HepG2 (cell line): ENCODE measurements at regions not wholly inside any gene's neighbourhood (a gene's known extent, or its start where the extent isn't known, plus 50 kb on each side); places are given as distances from the start of the nearest gene placed in this dataset.
A peak's percentile ranks its signal among the peaks of the same experiment; 100 is the strongest.

Experiments used
- ATAC-seq: fragments of 200-7000 bp; cut with Tn5 transposase; 3 replicates; pipeline ENCODE4 v1.9.1; 2020; ENCODE audit warnings: mild to moderate bottlenecking, moderate library complexity
- BruUV-seq: library from RNA; stranded (reverse); fragments of 400-500 nt; replicated peaks from 2 replicates; lab custom pipeline; 2021; lab: Mats Ljungman, UMichigan
- CTCF ChIA-PET: fragments of 300-600 bp; formaldehyde crosslinking; extraction: SDS; loops from one replicate; lab custom pipeline; 2021; ENCODE audit warnings: low total read pairs, inconsistent platforms, low intra/inter-chr PET ratio; lab: Yijun Ruan, JAX
- POLR2A ChIA-PET: fragments of 350-600 bp; sonication (Branson Sonifier 250); formaldehyde crosslinking; loops from one replicate; lab custom pipeline; 2020; ENCODE audit warnings: antibody characterized with exemption, inconsistent platforms; lab: Yijun Ruan, JAX
- DNase-seq: peaks from one replicate; pipeline ENCODE4 v3.0.0-alpha.2; 2015; ENCODE audit warnings: low spot score
- FAIRE-seq: peaks from 3 replicates; lab custom pipeline; 2011; peaks lifted over from hg19 to GRCh38; lab: Jason Lieb, UNC
- H2AFZ ChIP-seq: one replicate; pipeline ENCODE4 v1.6.1; 2011; ENCODE audit warnings: low read length, inconsistent platforms
- H3K27ac ChIP-seq: fragments of 300-600 bp; 3 replicates; pipeline ENCODE4 v1.8.0; 2011; ENCODE audit warnings: mixed run types, mild to moderate bottlenecking, mixed read lengths, low read length, inconsistent platforms; ENCODE audit not compliant: insufficient read depth; ENCODE audit errors: extremely low read length
- H3K27me3 ChIP-seq, 2 experiments: fragments of 200-600 bp in 1 of 2; 2 replicates in 1 of 2; 3 replicates in 1 of 2; pipeline versions ENCODE4 v1.6.0 to v1.8.0; 2011; ENCODE audit warnings: low read length in 2 of 2, mild to moderate bottlenecking in 2 of 2, moderate library complexity in 2 of 2, inconsistent platforms in 1 of 2; ENCODE audit not compliant: insufficient read depth in 2 of 2, control insufficient read depth in 1 of 2
- H3K36me3 ChIP-seq, 2 experiments: fragments of 200-600 bp in 1 of 2; replicated peaks in 1 of 2; 2 replicates in 1 of 2; 3 replicates in 1 of 2; pipeline versions ENCODE4 v1.5.1 to v1.8.0; 2011; ENCODE audit warnings: low read length in 2 of 2, inconsistent platforms in 1 of 2; ENCODE audit not compliant: insufficient read depth in 2 of 2, control insufficient read depth in 1 of 2
- H3K4me1 ChIP-seq: 2 replicates; pipeline ENCODE4 v1.5.1; 2012; ENCODE audit warnings: low read length, inconsistent platforms; ENCODE audit not compliant: insufficient read depth
- H3K4me2 ChIP-seq: 2 replicates; pipeline ENCODE4 v1.6.0; 2011; ENCODE audit warnings: low read depth, low read length, inconsistent platforms
- H3K4me3 ChIP-seq, 3 experiments: fragments of 200-600 bp in 1 of 3; sonication (generic), shearing (Covaris generic) in 1 of 3; replicated peaks in 1 of 3; 2 replicates each; pipeline ENCODE4 v1.5.1; 2011 to 2016; ENCODE audit warnings: low read length in 3 of 3, inconsistent platforms in 2 of 3, low read depth in 2 of 3, mild to moderate bottlenecking in 2 of 3, control low read depth in 1 of 3, mixed read lengths in 1 of 3; ENCODE audit not compliant: insufficient read depth in 1 of 3
- H3K79me2 ChIP-seq: one replicate; pipeline ENCODE4 v1.6.1; 2011; ENCODE audit warnings: low read length, inconsistent platforms; ENCODE audit not compliant: insufficient read depth
- H3K9ac ChIP-seq: 2 replicates; pipeline ENCODE4 v1.6.0; 2011; ENCODE audit warnings: mild to moderate bottlenecking, low read depth, low read length, inconsistent platforms; ENCODE audit not compliant: insufficient read depth
- H3K9me3 ChIP-seq: 2 replicates; pipeline ENCODE4 v1.5.1; 2012; ENCODE audit warnings: mild to moderate bottlenecking, low read length
- H4K20me1 ChIP-seq: 2 replicates; pipeline ENCODE4 v1.6.0; 2011; ENCODE audit warnings: inconsistent platforms, mild to moderate bottlenecking, low read length, moderate library complexity; ENCODE audit not compliant: insufficient read depth
- BRD4 ChIP-seq: sonication (generic); formaldehyde crosslinking; IDR thresholded peaks from 2 replicates; pipeline ENCODE4 v1.4.0; 2020; ENCODE audit warnings: missing genetic modification reagents
- GZF1 ChIP-seq: sonication (generic); formaldehyde crosslinking; IDR thresholded peaks from 2 replicates; pipeline ENCODE4 v1.5.1; 2020; ENCODE audit warnings: mild to moderate bottlenecking, missing genetic modification reagents
- NR3C1 ChIP-seq: sonication (generic); formaldehyde crosslinking; IDR thresholded peaks from 2 replicates; pipeline ENCODE4 v1.4.0; 2020; ENCODE audit warnings: missing genetic modification reagents
- ZNF570 ChIP-seq: sonication (generic); formaldehyde crosslinking; IDR thresholded peaks from 2 replicates; pipeline ENCODE4 v1.4.0; 2020; ENCODE audit warnings: mild to moderate bottlenecking, missing genetic modification reagents, borderline replicate concordance
- ZNF652 ChIP-seq: IDR thresholded peaks from 2 replicates; pipeline ENCODE4 v1.6.1; 2016; ENCODE audit warnings: low read depth, borderline replicate concordance
- ZNF737 ChIP-seq: sonication (generic); formaldehyde crosslinking; IDR thresholded peaks from 2 replicates; pipeline ENCODE4 v1.5.0; 2020; ENCODE audit warnings: missing genetic modification reagents, mild to moderate bottlenecking, borderline replicate concordance
- WGBS: methylation state at CpG from one replicate; pipeline ENCODE4 v1.1.6; 2017; ENCODE audit warnings: low lambda C conversion rate; 5-methylcytosine and 5-hydroxymethylcytosine counted together
- in situ Hi-C: cut with HindIII; loops from 2 replicates; pipeline ENCODE4 v1.10.0; 2017; ENCODE audit warnings: low pct_unique_long_range_greater_than_20kb; ENCODE audit not compliant: extremely low pct_ligation_motif_present
- intact Hi-C: fragments of 100-400 bp; cut with micrococcal nuclease; formaldehyde crosslinking; loops from one replicate; pipeline ENCODE4 v1.10.0; 2022; ENCODE audit not compliant: unreplicated experiment
- TF ChIP-seq, protein P1 (sequence below): sonication (generic); formaldehyde crosslinking; IDR thresholded peaks from 2 replicates; pipeline ENCODE4 v1.5.0; 2020; ENCODE audit warnings: mild to moderate bottlenecking, missing genetic modification reagents, moderate library complexity
- TF ChIP-seq, protein P2 (sequence below): fragments of 450-650 bp; IDR thresholded peaks from 2 replicates; pipeline ENCODE4 v1.6.1; 2016

DNA sequence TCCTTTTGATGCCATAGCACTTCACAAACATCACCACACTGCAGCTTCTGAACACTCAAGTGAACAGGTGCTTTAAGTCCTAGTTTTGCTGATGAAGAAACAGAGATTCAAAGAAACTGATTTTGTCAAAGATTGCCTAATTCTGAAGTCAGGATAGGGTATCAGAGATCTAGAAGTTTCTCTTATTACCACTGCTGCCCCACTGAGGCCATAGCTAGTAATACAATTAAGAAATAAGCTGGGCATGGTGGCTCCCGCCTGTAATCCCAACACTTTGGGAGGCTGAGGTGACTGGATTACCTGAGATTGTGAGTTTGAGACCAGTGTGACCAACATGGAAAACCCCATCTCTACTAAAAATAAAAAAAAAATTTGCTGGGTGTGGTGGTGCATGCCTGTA lies 458.3 kb upstream of the SEL1L start:
- ChIA-PET CTCF (no interaction called here), POLR2A (no interaction called here)
- no peaks in the 10 kb centered on the region for H3K36me3 ChIP-seq
- H3K27me3 ChIP-seq: no peaks in the 10 kb centered on the region
- TF ChIP-seq ZNF652 (CRISPR knock-in tag): no peak
- no peak for TF ChIP-seq BRD4 (CRISPR knock-in tag)
- TF ChIP-seq, protein P1, sequence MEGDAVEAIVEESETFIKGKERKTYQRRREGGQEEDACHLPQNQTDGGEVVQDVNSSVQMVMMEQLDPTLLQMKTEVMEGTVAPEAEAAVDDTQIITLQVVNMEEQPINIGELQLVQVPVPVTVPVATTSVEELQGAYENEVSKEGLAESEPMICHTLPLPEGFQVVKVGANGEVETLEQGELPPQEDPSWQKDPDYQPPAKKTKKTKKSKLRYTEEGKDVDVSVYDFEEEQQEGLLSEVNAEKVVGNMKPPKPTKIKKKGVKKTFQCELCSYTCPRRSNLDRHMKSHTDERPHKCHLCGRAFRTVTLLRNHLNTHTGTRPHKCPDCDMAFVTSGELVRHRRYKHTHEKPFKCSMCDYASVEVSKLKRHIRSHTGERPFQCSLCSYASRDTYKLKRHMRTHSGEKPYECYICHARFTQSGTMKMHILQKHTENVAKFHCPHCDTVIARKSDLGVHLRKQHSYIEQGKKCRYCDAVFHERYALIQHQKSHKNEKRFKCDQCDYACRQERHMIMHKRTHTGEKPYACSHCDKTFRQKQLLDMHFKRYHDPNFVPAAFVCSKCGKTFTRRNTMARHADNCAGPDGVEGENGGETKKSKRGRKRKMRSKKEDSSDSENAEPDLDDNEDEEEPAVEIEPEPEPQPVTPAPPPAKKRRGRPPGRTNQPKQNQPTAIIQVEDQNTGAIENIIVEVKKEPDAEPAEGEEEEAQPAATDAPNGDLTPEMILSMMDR (CRISPR knock-in tag): 0 out of 2 replicates have a peak, but pooled peaks have one; percentile 7
- no peaks in the 10 kb centered on the region for H3K79me2 ChIP-seq
- no peak for DNase-seq
- no peak for FAIRE-seq
- peaks cover 4% of the 10 kb centered on the region; the same call in 1 of the 2 replicates for H3K9me3 ChIP-seq
- H2AFZ ChIP-seq: no peak overlapping the region
- no TSS peak for BruUV-seq
- H3K27ac ChIP-seq: no peak overlapping the region
- H3K9ac ChIP-seq: no peak overlapping the region
- WGBS: 0% methylated on average over 1 of the region's 1 CpG
- in situ Hi-C loops: no loop called here
- intact Hi-C loops: loop anchor here (5.0 to 10.0 kb wide), 2 partner anchors 365 to 723 kb away; no protein-coding TSS in a partner anchor
- H3K4me1 ChIP-seq: no peaks in the 10 kb centered on the region
- ATAC-seq: no peak
- H3K4me2 ChIP-seq: no peak overlapping the region
- no peaks in the 10 kb centered on the region for H4K20me1 ChIP-seq
- H3K4me3 ChIP-seq: no peak overlapping the region

DNA sequence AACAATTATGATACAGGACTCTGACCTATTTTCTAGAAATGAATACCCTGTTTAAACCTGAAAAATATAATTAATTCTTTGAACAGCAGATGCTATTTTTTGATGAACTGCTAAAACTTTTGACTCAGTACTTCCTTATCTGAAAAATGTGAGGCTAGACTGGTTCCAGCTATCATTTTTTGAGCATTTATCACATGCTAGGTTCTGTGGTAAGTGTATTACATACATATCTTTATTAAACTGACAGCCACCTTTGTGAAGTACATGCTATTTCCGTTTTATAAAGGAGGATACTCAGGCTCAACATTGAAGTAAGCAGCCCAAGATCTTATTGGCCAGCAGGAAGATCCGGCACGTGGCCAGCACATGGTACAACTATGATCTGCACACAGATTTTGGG lies 459.8 kb upstream of the SEL1L start:
- no peaks in the 10 kb centered on the region for H3K79me2 ChIP-seq
- H3K27me3 ChIP-seq: no peaks in the 10 kb centered on the region
- H2AFZ ChIP-seq: no peak overlapping the region
- H4K20me1 ChIP-seq: no peaks in the 10 kb centered on the region
- FAIRE-seq: no peak
- H3K4me2 ChIP-seq: no peak overlapping the region
- H3K9ac ChIP-seq: no peak overlapping the region
- POLR2A ChIA-PET: no interaction called here
- TF ChIP-seq ZNF570 (CRISPR knock-in tag): no peak
- no peak for TF ChIP-seq GZF1 (CRISPR knock-in tag)
- TF ChIP-seq, protein P2, sequence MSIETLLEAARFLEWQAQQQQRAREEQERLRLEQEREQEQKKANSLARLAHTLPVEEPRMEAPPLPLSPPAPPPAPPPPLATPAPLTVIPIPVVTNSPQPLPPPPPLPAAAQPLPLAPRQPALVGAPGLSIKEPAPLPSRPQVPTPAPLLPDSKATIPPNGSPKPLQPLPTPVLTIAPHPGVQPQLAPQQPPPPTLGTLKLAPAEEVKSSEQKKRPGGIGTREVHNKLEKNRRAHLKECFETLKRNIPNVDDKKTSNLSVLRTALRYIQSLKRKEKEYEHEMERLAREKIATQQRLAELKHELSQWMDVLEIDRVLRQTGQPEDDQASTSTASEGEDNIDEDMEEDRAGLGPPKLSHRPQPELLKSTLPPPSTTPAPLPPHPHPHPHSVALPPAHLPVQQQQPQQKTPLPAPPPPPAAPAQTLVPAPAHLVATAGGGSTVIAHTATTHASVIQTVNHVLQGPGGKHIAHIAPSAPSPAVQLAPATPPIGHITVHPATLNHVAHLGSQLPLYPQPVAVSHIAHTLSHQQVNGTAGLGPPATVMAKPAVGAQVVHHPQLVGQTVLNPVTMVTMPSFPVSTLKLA: peak; percentile 77
- no peak for TF ChIP-seq ZNF737 (CRISPR knock-in tag)
- no peak for TF ChIP-seq NR3C1 (CRISPR knock-in tag)
- BruUV-seq: no TSS peak
- no peaks in the 10 kb centered on the region for H3K36me3 ChIP-seq
- no peak for ATAC-seq
- 2% methylated on average over 3 of the region's 3 CpGs for WGBS
- no peak overlapping the region for H3K27ac ChIP-seq
- no peak for DNase-seq
- intact Hi-C loops (loop anchor here (5.0 to 10.0 kb wide), 2 partner anchors 366 to 721 kb away; no protein-coding TSS in a partner anchor), in situ Hi-C loops (no loop called here)
- CTCF ChIA-PET: no interaction called here
- H3K4me3 ChIP-seq: no peak overlapping the region
- peaks cover 14% of the 10 kb centered on the region; the same call in 1 of the 2 replicates for H3K9me3 ChIP-seq
- H3K4me1 ChIP-seq: no peaks in the 10 kb centered on the region
